Right lobe of liver (tissue), 6 donors: ENCODE measurements at regions not wholly inside any gene's neighbourhood (a gene's known extent, or its start where the extent isn't known, plus 50 kb on each side); places are given as distances from the start of the nearest gene placed in this dataset.

ENCODE experiments used
- ATAC-seq, 4 donors: fragments of 200-7000 bp; cut with Tn5 transposase; one replicate each; pipeline ENCODE4 v1.9.1; 2020; ENCODE audit warnings: mild to moderate bottlenecking in 4 of 4, moderate library complexity in 4 of 4
- DNase-seq, 3 donors: peaks; one replicate each; pipeline ENCODE4 v3.0.0-alpha.2; 2020
- H3K27ac ChIP-seq, 3 donors: fragments of 200-600 bp; one replicate each; pipeline ENCODE4 v1.8.0; 2022
- H3K27me3 ChIP-seq, 2 donors: fragments of 200-600 bp; one replicate each; pipeline ENCODE4 v1.8.0; 2022
- H3K36me3 ChIP-seq, 4 donors: fragments of 200-600 bp; sonication (generic) in 1 of 4; one replicate each; pipeline versions ENCODE4 v1.5.1 to v1.8.0; 2017 to 2022; ENCODE audit warnings: control low read depth in 1 of 4
- H3K4me1 ChIP-seq, 4 donors: fragments of 200-600 bp; sonication (generic) in 1 of 4; one replicate each; pipeline versions ENCODE4 v1.5.1 to v1.8.0; 2017 to 2022; ENCODE audit warnings: control low read depth in 1 of 4
- H3K4me3 ChIP-seq, 3 donors: fragments of 200-600 bp; one replicate each; pipeline ENCODE4 v1.8.0; 2022
- H3K9me3 ChIP-seq, 4 donors: fragments of 200-600 bp; sonication (generic) in 1 of 4; one replicate each; pipeline versions ENCODE4 v1.5.1 to v1.8.0; 2017 to 2022; ENCODE audit warnings: control low read depth in 1 of 4
- POLR2A ChIP-seq: fragments of 450-650 bp; IDR thresholded peaks from one replicate; pipeline ENCODE4 v1.6.1; 2017; ENCODE audit warnings: antibody characterized with exemption, mild to moderate bottlenecking
- WGBS: methylation state at CpG from one replicate; pipeline ENCODE4 v1.1.6; 2018; ENCODE audit warnings: low coverage, low lambda C conversion rate; ENCODE audit not compliant: insufficient coverage; ENCODE audit errors: missing lambda C conversion rate; 5-methylcytosine and 5-hydroxymethylcytosine counted together
- intact Hi-C, 2 donors: fragments of 100-400 bp; cut with DNase I; formaldehyde crosslinking; loops; one replicate each; pipeline versions ENCODE4 v1.11.2 to v1.14.1; 2022
- TF ChIP-seq, protein P1 (sequence below), 4 donors: fragments of 200-600 bp in 3 of 4; fragments of 450-650 bp in 1 of 4; IDR thresholded peaks; one replicate each; pipeline versions ENCODE4 v1.5.1 to v1.8.0; 2016 to 2022; ENCODE audit warnings: antibody characterized with exemption in 4 of 4, mild to moderate bottlenecking in 2 of 4
- donor health status: DM: no; HTN: yes; CAD: no.
- donor health status: DM: no; HTN: no; CAD: no.
- donor health status: DM: no; HTN: no; CAD: no.
- donor health status: DM: no; HTN: yes; CAD: no.
- donor health status: DM: no; HTN: yes; CAD: no.

DNA sequence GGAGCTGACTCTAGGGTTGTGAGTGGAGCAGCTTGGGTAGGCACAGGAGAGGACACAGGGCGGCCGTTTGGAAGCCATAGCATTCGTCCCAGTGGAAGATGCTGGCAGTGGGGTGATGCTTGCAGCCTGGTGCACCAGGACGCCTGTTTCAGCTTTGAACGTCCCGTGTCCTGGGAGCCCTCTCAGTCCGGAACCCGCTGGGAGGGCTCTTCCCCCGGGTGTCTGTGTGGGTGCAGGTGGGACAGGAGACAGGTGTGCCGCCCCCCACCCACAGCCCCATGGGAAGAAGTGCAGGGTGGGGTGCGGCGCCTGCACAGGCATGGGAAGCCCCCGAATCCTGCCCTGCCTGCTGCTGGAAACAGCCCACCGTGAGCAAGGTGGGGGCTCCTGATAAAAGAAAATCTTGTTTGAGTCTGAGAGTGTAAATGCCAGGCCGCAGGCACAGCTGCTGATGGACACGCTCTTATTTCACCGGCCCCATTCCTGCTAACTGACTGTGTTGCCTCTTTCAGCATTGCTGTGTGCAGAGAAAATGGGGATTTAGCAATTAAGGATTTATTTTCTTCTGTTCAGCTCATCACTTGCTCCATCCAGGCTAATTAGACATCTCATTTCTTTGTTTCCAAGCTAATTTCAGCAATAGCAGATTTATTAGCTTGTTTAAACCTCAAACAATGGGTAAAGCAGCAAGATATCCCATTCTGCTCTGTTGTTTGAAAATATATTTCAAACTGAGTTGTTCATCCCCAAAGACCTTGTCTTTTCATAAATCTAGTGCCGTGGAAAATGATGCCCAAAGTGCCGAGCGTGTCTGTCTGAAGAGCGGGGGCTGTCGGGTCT lies 54.9 kb upstream of the DPYSL4 start:
- no peak overlapping the region for H3K27ac ChIP-seq
- ATAC-seq (no peak), DNase-seq (peak in 1 of 3 donors; percentile 13)
- H3K9me3 ChIP-seq = no peaks in the 10 kb centered on the region
- intact Hi-C loops = no loop called here
- WGBS = 65% methylated on average over 11 of the region's 22 CpGs
- no peak for TF ChIP-seq POLR2A
- TF ChIP-seq, protein P1, sequence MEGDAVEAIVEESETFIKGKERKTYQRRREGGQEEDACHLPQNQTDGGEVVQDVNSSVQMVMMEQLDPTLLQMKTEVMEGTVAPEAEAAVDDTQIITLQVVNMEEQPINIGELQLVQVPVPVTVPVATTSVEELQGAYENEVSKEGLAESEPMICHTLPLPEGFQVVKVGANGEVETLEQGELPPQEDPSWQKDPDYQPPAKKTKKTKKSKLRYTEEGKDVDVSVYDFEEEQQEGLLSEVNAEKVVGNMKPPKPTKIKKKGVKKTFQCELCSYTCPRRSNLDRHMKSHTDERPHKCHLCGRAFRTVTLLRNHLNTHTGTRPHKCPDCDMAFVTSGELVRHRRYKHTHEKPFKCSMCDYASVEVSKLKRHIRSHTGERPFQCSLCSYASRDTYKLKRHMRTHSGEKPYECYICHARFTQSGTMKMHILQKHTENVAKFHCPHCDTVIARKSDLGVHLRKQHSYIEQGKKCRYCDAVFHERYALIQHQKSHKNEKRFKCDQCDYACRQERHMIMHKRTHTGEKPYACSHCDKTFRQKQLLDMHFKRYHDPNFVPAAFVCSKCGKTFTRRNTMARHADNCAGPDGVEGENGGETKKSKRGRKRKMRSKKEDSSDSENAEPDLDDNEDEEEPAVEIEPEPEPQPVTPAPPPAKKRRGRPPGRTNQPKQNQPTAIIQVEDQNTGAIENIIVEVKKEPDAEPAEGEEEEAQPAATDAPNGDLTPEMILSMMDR (IDR thresholded peaks at IDR 0.05) = no peak
- no peaks in the 10 kb centered on the region for H3K27me3 ChIP-seq
- H3K36me3 ChIP-seq = no peaks in the 10 kb centered on the region
- H3K4me1 ChIP-seq = no peaks in the 10 kb centered on the region
- no peak overlapping the region for H3K4me3 ChIP-seq

DNA sequence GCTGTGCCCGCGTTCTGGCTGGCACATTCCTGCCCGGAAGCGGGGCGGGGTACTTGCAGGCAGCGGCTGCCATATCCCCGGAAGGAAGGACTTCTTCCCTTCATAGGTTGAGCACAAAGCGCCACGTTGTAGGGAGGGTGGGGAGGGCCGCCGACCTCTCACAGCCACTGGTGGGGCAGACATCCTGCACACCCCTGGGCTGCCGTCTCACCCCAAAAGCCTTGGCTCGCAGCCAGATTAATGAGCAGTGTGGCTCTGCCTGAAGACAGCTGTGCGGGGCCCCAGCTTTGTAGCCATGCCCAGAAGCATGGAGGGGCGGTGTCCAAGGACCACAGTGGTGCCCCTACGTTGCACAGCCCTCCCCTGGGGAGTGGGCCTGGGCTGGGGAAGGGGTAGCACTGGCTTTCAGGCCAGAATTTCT lies 54.3 kb upstream of the DPYSL4 start:
- no peak for TF ChIP-seq POLR2A
- TF ChIP-seq, protein P1 (IDR thresholded peaks at IDR 0.05) = no peak
- no peaks in the 10 kb centered on the region for H3K4me1 ChIP-seq
- no peaks in the 10 kb centered on the region for H3K9me3 ChIP-seq
- DNase-seq (peak in 2 of 3 donors; percentile 14 to 44), ATAC-seq (no peak)
- intact Hi-C loops = no loop called here
- H3K36me3 ChIP-seq = no peaks in the 10 kb centered on the region
- WGBS = 70% methylated on average over 13 of the region's 16 CpGs
- H3K27me3 ChIP-seq = no peaks in the 10 kb centered on the region
- H3K4me3 ChIP-seq = no peak overlapping the region
- no peak overlapping the region for H3K27ac ChIP-seq

DNA sequence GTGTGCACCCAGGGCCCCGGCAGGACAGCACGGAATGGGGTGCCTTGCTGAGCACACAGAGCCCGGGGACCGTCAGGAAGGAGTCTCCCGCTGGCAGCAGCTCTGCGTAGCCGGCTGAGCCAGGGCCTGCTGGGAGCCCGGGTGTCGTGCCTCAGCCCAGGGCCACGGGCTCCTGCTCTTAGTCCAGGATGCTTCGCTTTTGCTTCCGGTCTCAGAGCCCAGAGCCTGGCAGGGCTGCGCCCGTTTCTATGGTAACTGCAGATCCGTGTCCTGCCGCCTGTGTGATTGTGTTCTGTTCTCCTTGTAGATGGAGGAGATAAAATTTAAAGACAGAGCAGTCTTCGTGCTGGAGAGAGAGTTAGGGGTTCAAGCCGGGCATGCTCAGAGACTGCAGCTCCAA lies 53.7 kb upstream of the DPYSL4 start:
- Histone ChIP-seq H3K36me3 (no peaks in the 10 kb centered on the region), H3K9me3 (no peaks in the 10 kb centered on the region), H3K27ac (no peak overlapping the region), H3K4me3 (no peak overlapping the region), H3K4me1 (no peaks in the 10 kb centered on the region), H3K27me3 (no peaks in the 10 kb centered on the region)
- 20% methylated on average over 4 of the region's 18 CpGs for WGBS
- no peak for TF ChIP-seq POLR2A
- TF ChIP-seq, protein P1 (IDR thresholded peaks at IDR 0.05) = no peak
- DNase-seq = peak in 2 of 3 donors; percentile 9 to 26
- no peak for ATAC-seq
- intact Hi-C loops = no loop called here

DNA sequence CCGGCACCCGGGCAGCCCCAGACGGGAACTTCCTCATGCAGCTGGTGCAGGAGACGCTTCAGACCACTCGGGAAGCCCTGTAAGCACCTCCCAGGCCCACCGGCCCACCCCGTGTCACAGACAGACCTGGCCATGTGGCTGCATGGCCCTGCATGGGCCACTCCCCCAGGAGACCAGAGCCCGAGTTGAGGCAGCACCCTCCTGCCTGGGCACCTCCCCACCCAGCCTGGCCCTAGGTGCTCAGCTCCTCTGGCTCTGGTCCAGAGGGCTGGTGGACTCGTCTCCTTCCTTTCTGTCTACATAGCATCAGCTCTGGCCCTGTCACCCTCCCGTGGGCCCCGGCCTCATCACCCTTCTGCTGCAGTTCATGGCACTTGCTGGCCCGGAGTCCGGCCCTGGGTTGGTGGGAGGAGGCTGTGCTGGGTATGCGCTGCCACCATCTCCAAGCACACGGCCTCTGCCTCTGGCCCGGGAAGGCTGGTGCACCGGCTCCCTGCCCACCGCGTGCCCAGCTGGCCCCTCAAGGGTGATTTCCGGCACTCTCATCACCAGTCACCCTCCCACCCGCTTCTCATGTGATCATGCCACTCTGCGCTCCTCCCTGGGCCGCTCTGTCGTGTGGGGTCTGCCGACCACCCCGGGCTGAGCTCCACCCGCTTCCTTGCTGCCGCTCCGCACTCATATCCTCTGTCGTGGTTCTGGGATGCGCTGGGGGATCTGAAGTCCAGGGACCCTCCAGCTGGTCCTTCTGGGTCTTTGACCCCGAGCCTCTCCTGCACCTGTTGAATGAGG lies 53.1 kb upstream of the DPYSL4 start:
- Histone ChIP-seq H3K27ac (no peak overlapping the region), H3K27me3 (no peaks in the 10 kb centered on the region), H3K9me3 (no peaks in the 10 kb centered on the region), H3K36me3 (no peaks in the 10 kb centered on the region), H3K4me1 (no peaks in the 10 kb centered on the region), H3K4me3 (no peak overlapping the region)
- TF ChIP-seq POLR2A = no peak
- TF ChIP-seq, protein P1 (IDR thresholded peaks at IDR 0.05) = no peak
- ATAC-seq = no peak
- peak in 2 of 3 donors; percentile 5 to 46 for DNase-seq
- 79% methylated on average over 8 of the region's 32 CpGs for WGBS
- intact Hi-C loops = no loop called here
